ENCODE measurements at regions not wholly inside any gene's neighbourhood (a gene's known extent, or its start where the extent isn't known, plus 50 kb on each side); places are given as distances from the start of the nearest gene placed in this dataset.

- no peak overlapping the region for H3K4me3 Mint-ChIP-seq
- no peak overlapping the region for H3K27ac Mint-ChIP-seq
Measured at GRCh38 chr2:569681-570080, 107.5 kb downstream of the TMEM18 start.

GRCh38 chr2:568639-569235 lies 108.5 kb downstream of the TMEM18 start:
- 80 to 90% methylated on average over 1 to 4 of the region's 4 CpGs for WGBS, 2 experiments (ENCODE audit: insufficient coverage in 1 of 2, insufficient read length in 1 of 2)
- H3K36me3 ChIP-seq (ENCODE audit: control insufficient read depth, insufficient read depth, low read length) = no peaks in the 10 kb centered on the region
- no peak overlapping the region for H3K4me3 ChIP-seq (ENCODE audit: low read length)
- no peak for DNase-seq
- Mint-ChIP-seq H3K4me3 (no peak overlapping the region), H3K4me1 (no peaks in the 10 kb centered on the region), H3K36me3 (ENCODE audit: low read depth) (no peaks in the 10 kb centered on the region), H3K27me3 (ENCODE audit: insufficient read depth) (peaks cover 6% of the 10 kb centered on the region), H3K27ac (no peak overlapping the region), H3K9me3 (peaks cover 10% of the 10 kb centered on the region)
- H3K27me3 ChIP-seq (ENCODE audit: control insufficient read depth, insufficient read depth, low read length, poor library complexity, severe bottlenecking) = no peaks in the 10 kb centered on the region
- H3K27ac ChIP-seq (ENCODE audit: low read depth, low read length) = no peak overlapping the region
- H3K4me1 ChIP-seq (ENCODE audit: control insufficient read depth, insufficient read depth, low read length) = no peaks in the 10 kb centered on the region
- H3K9ac ChIP-seq (ENCODE audit: extremely low read depth, low read length, poor library complexity, severe bottlenecking) = no peak overlapping the region
- TF ChIP-seq CTCF (conservative IDR thresholded peaks at IDR 0.05) = no peak
- H3K9me3 ChIP-seq (ENCODE audit: control insufficient read depth, low read length) = no peaks in the 10 kb centered on the region

More at GRCh38 chr2:569681-570080, 107.5 kb downstream of the TMEM18 start:
- H3K4me3 ChIP-seq (ENCODE audit: low read length) = no peak overlapping the region
- no peak overlapping the region for H3K27ac ChIP-seq (ENCODE audit: low read depth, low read length)
- no peak for DNase-seq
- H3K27me3 ChIP-seq (ENCODE audit: control insufficient read depth, insufficient read depth, low read length, poor library complexity, severe bottlenecking) = no peaks in the 10 kb centered on the region
- no peak overlapping the region for H3K9ac ChIP-seq (ENCODE audit: extremely low read depth, low read length, poor library complexity, severe bottlenecking)
- H3K9me3 Mint-ChIP-seq = peaks cover 10% of the 10 kb centered on the region
- no peaks in the 10 kb centered on the region for H3K4me1 ChIP-seq (ENCODE audit: control insufficient read depth, insufficient read depth, low read length)
- H3K4me1 Mint-ChIP-seq = no peaks in the 10 kb centered on the region
- TF ChIP-seq CTCF (conservative IDR thresholded peaks at IDR 0.05) = no peak
- WGBS, 2 experiments (ENCODE audit: insufficient coverage in 1 of 2, insufficient read length in 1 of 2) = 77 to 79% methylated on average over 3 of the region's 3 CpGs
- H3K36me3 ChIP-seq (ENCODE audit: control insufficient read depth, insufficient read depth, low read length) = no peaks in the 10 kb centered on the region
- H3K36me3 Mint-ChIP-seq (ENCODE audit: low read depth) = no peaks in the 10 kb centered on the region
- H3K9me3 ChIP-seq (ENCODE audit: control insufficient read depth, low read length) = no peaks in the 10 kb centered on the region
- peaks cover 6% of the 10 kb centered on the region for H3K27me3 Mint-ChIP-seq (ENCODE audit: insufficient read depth)

- no peak overlapping the region for H3K4me3 ChIP-seq (ENCODE audit: low read length)
- Mint-ChIP-seq H3K9me3 (peaks cover 10% of the 10 kb centered on the region), H3K36me3 (ENCODE audit: low read depth) (no peaks in the 10 kb centered on the region), H3K4me3 (no peak overlapping the region), H3K27ac (no peak overlapping the region), H3K27me3 (ENCODE audit: insufficient read depth) (peaks cover 6% of the 10 kb centered on the region), H3K4me1 (no peaks in the 10 kb centered on the region)
- WGBS, 2 experiments (ENCODE audit: insufficient coverage in 1 of 2, insufficient read length in 1 of 2) = 89 to 91% methylated on average over 21 to 27 of the region's 27 CpGs
- DNase-seq = no peak
- H3K9ac ChIP-seq (ENCODE audit: extremely low read depth, low read length, poor library complexity, severe bottlenecking) = no peak overlapping the region
- no peaks in the 10 kb centered on the region for H3K36me3 ChIP-seq (ENCODE audit: control insufficient read depth, insufficient read depth, low read length)
- no peaks in the 10 kb centered on the region for H3K4me1 ChIP-seq (ENCODE audit: control insufficient read depth, insufficient read depth, low read length)
- TF ChIP-seq CTCF (conservative IDR thresholded peaks at IDR 0.05) = no peak
- no peak overlapping the region for H3K27ac ChIP-seq (ENCODE audit: low read depth, low read length)
- H3K9me3 ChIP-seq (ENCODE audit: control insufficient read depth, low read length) = no peaks in the 10 kb centered on the region
- H3K27me3 ChIP-seq (ENCODE audit: control insufficient read depth, insufficient read depth, low read length, poor library complexity, severe bottlenecking) = no peaks in the 10 kb centered on the region
Measured at GRCh38 chr2:567865-568638, 109.2 kb downstream of the TMEM18 start.
